ENCODE measurements at regions not wholly inside any gene's neighbourhood (a gene's known extent, or its start where the extent isn't known, plus 50 kb on each side); places are given as distances from the start of the nearest gene placed in this dataset.
A peak's percentile ranks its signal among the peaks of the same experiment; 100 is the strongest.

GRCh38 chr6:155894758-155895157 is 439.1 kb upstream of the NOX3 start:
- Histone ChIP-seq H3K27me3 (ENCODE audit: control insufficient read depth, insufficient read depth, low read length) (no peaks in the 10 kb centered on the region), H3K4me3 (ENCODE audit: low read depth, low read length) (no peak overlapping the region), H3K36me3 (ENCODE audit: control insufficient read depth, insufficient read depth, low read length) (no peaks in the 10 kb centered on the region)
- TF ChIP-seq CTCF (IDR thresholded peaks at IDR 0.05; ENCODE audit: insufficient read depth, low read length, severe bottlenecking), result no peak
- DNase-seq (ENCODE audit: low read depth) (no peak), FAIRE-seq (no peak)

GRCh38 chr6:155894262-155894661 is 438.6 kb upstream of the NOX3 start:
- FAIRE-seq (peak; percentile 23), DNase-seq (ENCODE audit: low read depth) (no peak)
- Histone ChIP-seq H3K27me3 (ENCODE audit: control insufficient read depth, insufficient read depth, low read length) (no peaks in the 10 kb centered on the region), H3K36me3 (ENCODE audit: control insufficient read depth, insufficient read depth, low read length) (no peaks in the 10 kb centered on the region), H3K4me3 (ENCODE audit: low read depth, low read length) (no peak overlapping the region)
- no peak for TF ChIP-seq CTCF (IDR thresholded peaks at IDR 0.05; ENCODE audit: insufficient read depth, low read length, severe bottlenecking)

- FAIRE-seq (no peak), DNase-seq (ENCODE audit: low read depth) (no peak)
- no peaks in the 10 kb centered on the region for H3K36me3 ChIP-seq (ENCODE audit: control insufficient read depth, insufficient read depth, low read length)
- no peak overlapping the region for H3K4me3 ChIP-seq (ENCODE audit: low read depth, low read length)
- no peaks in the 10 kb centered on the region for H3K27me3 ChIP-seq (ENCODE audit: control insufficient read depth, insufficient read depth, low read length)
- no peak for TF ChIP-seq CTCF (IDR thresholded peaks at IDR 0.05; ENCODE audit: insufficient read depth, low read length, severe bottlenecking)
Measured at GRCh38 chr6:155890409-155890808, 434.8 kb upstream of the NOX3 start.

- FAIRE-seq, result no peak
- H3K4me3 ChIP-seq (ENCODE audit: low read depth, low read length), result no peak overlapping the region
Measured at GRCh38 chr6:155889410-155889809, 433.8 kb upstream of the NOX3 start.

GRCh38 chr6:155887421-155887820 is 431.8 kb upstream of the NOX3 start:
- no peak for DNase-seq (ENCODE audit: low read depth)
- no peaks in the 10 kb centered on the region for H3K36me3 ChIP-seq (ENCODE audit: control insufficient read depth, insufficient read depth, low read length)
- H3K27me3 ChIP-seq (ENCODE audit: control insufficient read depth, insufficient read depth, low read length), result no peaks in the 10 kb centered on the region
- FAIRE-seq, result no peak
- no peak for TF ChIP-seq CTCF (IDR thresholded peaks at IDR 0.05; ENCODE audit: insufficient read depth, low read length, severe bottlenecking)
- H3K4me3 ChIP-seq (ENCODE audit: low read depth, low read length), result no peak overlapping the region

More at GRCh38 chr6:155889410-155889809, 433.8 kb upstream of the NOX3 start:
- no peak for TF ChIP-seq CTCF (IDR thresholded peaks at IDR 0.05; ENCODE audit: insufficient read depth, low read length, severe bottlenecking)
- Histone ChIP-seq H3K36me3 (ENCODE audit: control insufficient read depth, insufficient read depth, low read length) (no peaks in the 10 kb centered on the region), H3K27me3 (ENCODE audit: control insufficient read depth, insufficient read depth, low read length) (no peaks in the 10 kb centered on the region)
- DNase-seq (ENCODE audit: low read depth), result no peak

- no peak overlapping the region for H3K4me3 ChIP-seq (ENCODE audit: low read depth, low read length)
- H3K36me3 ChIP-seq (ENCODE audit: control insufficient read depth, insufficient read depth, low read length), result no peaks in the 10 kb centered on the region
- DNase-seq (ENCODE audit: low read depth) (peak; percentile 1), FAIRE-seq (no peak)
- no peak for TF ChIP-seq CTCF (IDR thresholded peaks at IDR 0.05; ENCODE audit: insufficient read depth, low read length, severe bottlenecking)
- no peaks in the 10 kb centered on the region for H3K27me3 ChIP-seq (ENCODE audit: control insufficient read depth, insufficient read depth, low read length)
Measured at GRCh38 chr6:155883741-155884140, 428.1 kb upstream of the NOX3 start.
